GM21619 (cell line): ENCODE measurements at regions not wholly inside any gene's neighbourhood (a gene's known extent, or its start where the extent isn't known, plus 50 kb on each side); places are given as distances from the start of the nearest gene placed in this dataset.
"Not testable (repeated sequence)": the region's sequence is repeated elsewhere in the genome, so short reads cannot be mapped to it uniquely, and the experiment has no call there.

Experiments
- ATAC-seq: cut with Tn5 transposase; IDR thresholded peaks from one replicate; pipeline ENCODE4 v1.9.1; 2021; ENCODE audit not compliant: unreplicated experiment

DNA sequence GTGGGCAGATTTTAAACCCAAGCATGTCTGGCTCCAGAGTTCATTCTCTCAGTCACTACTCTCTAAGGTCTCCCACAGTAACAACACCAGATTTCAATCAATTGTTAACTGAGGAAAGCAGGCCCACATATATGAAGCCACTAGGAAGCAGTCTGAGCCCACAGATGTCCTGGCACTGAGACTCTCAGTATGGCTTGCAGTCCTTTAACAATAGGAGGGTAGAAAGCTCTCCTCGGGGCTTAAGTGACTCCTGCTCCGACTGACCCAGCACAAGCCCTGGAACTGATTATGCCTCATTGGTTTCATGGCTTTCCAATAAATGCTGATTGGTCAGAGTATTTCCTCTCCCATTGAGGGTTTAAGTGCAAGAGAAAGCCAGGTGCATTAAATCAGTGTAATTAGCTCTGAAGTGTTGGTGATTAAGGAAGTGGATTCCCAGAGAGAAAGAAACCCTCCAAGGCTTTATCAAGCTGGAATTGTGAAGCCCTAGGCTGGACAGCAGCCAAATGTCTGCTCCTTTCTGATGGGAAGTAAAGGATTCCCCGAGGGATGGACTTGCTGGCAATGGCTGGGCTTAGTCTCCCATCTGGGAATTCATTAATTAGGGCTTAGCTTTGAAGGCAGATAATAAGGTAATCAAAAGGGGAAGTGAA, 76.6 kb upstream of the PROKR2 start:
- no peak for ATAC-seq

- no peak for ATAC-seq
Measured at GRCh38 chr20:5390720-5391119, 74.0 kb upstream of the PROKR2 start.

DNA sequence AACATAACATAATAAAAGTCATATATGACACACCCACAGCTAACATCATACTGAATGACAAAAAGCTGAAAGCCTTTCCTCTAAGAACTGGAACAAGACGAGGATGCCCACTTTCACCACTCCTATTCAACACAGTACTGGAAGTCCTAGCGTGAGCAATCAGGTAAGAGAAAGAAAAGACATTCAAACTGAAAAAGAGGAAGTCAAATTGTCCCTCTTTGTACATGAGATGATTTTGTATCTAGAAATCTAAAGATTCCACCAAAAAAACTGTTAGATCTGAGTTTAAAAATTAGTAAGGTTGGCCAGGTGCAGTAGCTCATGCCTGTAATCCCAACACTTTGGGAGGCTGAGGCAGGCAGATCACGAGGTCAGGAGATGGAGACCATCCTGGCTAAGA, 70.1 kb upstream of the PROKR2 start:
- not testable (repeated sequence) for ATAC-seq

GRCh38 chr20:5381527-5381926, 64.8 kb upstream of the PROKR2 start:
- ATAC-seq = not testable (repeated sequence)

GRCh38 chr20:5377484-5377883, 60.7 kb upstream of the PROKR2 start:
- ATAC-seq = no peak

DNA sequence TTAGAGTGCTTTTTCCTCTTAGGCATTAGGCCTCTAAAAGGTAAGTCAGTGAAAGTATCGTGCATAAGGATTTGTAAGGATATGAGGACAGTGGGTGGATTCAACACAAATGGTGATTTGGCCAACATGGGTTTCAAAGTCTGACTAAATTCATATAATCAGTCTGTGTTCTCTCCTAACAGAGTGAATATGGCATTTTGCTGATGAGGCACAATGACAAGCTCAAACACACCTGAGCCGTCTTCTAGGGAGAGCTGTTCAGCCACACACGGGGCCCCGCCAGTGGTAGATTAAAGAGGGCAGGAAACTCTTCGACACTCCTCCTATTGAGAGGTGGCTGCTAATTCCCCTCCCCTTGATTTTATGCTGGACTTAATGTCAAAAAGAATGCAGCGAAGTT, 59.5 kb upstream of the PROKR2 start:
- ATAC-seq = no peak

- ATAC-seq = no peak
Measured at GRCh38 chr20:5374171-5374570, 57.4 kb upstream of the PROKR2 start.

- ATAC-seq = no peak
Measured at GRCh38 chr20:5372371-5372770, 55.6 kb upstream of the PROKR2 start.

DNA sequence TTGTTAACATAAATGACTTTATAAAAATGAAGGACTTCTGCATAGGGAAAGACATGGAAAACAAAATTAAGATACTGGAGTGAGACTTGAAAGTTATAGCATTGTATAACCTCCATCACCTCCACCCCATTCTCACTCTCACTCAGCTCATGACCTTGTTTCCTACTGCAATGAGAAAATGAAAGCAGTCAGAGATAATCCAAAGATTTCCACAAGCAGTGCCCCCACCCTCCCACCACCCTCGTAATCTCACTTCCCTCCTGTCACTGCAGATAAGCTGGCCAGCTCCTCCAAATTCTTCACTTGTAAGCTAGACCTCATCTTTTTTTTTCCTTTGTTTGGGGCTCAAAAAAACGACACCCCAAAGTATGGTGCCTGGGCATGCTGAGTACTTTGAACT, 52.9 kb upstream of the PROKR2 start:
- ATAC-seq = no peak
